Omental fat pad (tissue), 3 donors: ENCODE measurements at regions not wholly inside any gene's neighbourhood (a gene's known extent, or its start where the extent isn't known, plus 50 kb on each side); places are given as distances from the start of the nearest gene placed in this dataset.

ENCODE experiments used
- ATAC-seq: fragments of 150-250 bp; one replicate; pipeline ENCODE4 v1.9.1; 2016; ENCODE audit warnings: mild to moderate bottlenecking, moderate library complexity; ENCODE audit not compliant: low FRiP score
- DNase-seq: peaks from one replicate; pipeline ENCODE4 v3.0.0-alpha.2; 2019; ENCODE audit warnings: low spot score
- TF ChIP-seq, protein P1 (sequence below), 3 donors: fragments of 450-650 bp; IDR thresholded peaks; one replicate each; pipeline ENCODE4 v1.5.1; 2016 to 2017; ENCODE audit warnings: antibody characterized with exemption in 3 of 3, mild to moderate bottlenecking in 3 of 3, moderate library complexity in 2 of 3

DNA sequence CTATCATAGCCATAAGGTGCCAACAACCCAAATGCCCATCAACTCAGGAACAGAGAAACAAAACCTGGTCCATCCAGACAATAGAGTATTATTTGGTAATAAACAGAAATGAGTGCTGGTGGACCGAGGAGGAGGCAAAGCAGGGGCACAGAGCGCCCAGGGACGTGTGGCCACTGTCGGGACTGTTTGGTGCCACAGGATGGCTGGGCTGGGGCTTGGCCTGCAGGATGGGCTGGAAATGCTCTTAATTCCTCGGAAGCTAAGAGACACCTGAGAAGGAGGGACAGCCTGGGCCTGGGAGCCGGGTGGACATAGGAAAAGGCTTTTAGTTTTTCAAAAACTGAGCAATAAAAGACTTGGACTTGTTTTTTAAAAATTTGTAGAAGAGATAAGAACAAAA is 216.4 kb downstream of the DLL1 start:
- ATAC-seq (no peak), DNase-seq (no peak)
- TF ChIP-seq, protein P1, sequence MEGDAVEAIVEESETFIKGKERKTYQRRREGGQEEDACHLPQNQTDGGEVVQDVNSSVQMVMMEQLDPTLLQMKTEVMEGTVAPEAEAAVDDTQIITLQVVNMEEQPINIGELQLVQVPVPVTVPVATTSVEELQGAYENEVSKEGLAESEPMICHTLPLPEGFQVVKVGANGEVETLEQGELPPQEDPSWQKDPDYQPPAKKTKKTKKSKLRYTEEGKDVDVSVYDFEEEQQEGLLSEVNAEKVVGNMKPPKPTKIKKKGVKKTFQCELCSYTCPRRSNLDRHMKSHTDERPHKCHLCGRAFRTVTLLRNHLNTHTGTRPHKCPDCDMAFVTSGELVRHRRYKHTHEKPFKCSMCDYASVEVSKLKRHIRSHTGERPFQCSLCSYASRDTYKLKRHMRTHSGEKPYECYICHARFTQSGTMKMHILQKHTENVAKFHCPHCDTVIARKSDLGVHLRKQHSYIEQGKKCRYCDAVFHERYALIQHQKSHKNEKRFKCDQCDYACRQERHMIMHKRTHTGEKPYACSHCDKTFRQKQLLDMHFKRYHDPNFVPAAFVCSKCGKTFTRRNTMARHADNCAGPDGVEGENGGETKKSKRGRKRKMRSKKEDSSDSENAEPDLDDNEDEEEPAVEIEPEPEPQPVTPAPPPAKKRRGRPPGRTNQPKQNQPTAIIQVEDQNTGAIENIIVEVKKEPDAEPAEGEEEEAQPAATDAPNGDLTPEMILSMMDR (IDR thresholded peaks at IDR 0.05), result no peak

DNA sequence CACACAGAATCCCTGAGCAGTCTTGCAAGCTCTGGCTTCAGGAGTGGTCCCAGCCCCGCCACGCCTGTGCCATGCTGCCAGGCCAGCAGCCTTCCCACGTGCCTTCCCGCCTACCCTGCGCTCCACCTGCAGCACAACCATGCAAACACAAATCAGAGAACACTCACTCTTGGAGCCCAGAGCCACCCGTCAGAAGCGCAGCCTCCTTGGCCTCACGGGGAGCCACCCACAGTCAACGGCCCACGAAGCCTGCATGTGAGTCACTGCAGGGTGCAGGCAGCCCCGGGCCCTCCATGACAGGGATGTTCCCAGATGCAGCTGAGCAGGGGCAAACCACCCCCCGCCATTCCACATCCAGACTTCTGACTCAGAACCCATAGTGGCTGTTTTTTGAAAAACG is 217.0 kb downstream of the DLL1 start:
- ATAC-seq, result no peak
- DNase-seq, result no peak

DNA sequence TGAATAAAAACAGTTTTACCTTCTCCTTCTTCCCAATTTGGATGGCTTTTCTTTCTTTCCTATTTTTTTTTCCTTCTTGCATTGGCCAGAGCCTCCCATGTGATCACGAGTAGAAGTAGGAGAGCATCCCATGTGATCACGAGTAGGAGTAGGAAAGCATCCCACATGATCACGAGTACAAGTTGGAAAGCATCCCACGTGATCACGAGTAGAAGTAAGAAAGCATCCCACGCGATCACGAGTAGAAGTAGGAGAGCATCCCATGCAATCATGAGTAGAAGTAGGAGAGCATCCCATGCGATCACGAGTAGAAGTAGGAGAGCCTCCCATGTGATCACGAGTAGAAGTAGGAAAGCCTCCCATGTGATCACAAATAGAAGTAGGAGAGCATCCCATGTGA is 218.6 kb downstream of the DLL1 start:
- no peak for DNase-seq
- TF ChIP-seq, protein P1 (IDR thresholded peaks at IDR 0.05), result no peak
- no peak for ATAC-seq

More for the DNA sequence above, 217.0 kb downstream of the DLL1 start:
- TF ChIP-seq, protein P1 (IDR thresholded peaks at IDR 0.05), result no peak

DNA sequence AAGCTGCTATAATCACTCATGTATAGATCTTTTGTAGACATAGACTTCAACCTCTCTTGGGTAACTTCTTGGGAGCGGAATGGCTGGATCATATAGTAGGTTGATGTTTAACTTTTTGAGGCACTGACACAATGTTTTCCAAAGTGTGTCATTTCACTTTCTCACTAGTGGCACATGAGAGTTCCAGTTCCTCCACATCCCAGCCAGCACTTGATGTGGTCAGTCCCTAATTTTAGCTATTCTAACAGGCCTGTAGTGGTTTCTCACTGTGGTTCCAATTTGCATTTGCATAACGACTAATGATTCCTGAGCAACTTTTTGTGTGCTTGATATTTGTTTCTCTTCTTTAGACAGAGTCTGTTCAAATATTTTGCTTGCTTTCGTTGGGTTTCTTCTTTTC is 221.3 kb downstream of the DLL1 start:
- TF ChIP-seq, protein P1 (IDR thresholded peaks at IDR 0.05), result no peak
- no peak for ATAC-seq

DNA sequence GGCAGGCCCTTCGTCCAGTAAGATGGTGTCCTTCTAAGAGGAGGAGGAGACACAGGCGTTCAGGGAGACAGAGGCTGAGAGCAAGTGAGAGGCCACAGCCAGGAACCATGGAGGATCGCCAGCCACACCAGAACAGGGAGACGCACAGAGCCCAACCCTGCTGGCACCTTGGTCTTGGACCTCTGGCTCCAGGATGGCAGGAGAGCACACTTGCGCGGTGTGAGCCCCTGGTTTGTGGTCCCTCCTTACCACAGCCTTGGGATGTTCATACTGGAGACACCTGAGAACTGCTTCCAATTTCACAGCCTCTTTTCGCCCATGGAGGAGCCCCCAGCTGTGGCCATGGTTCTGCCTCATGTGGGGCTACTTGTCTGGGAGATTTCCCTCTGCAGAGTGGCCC is 222.4 kb downstream of the DLL1 start:
- TF ChIP-seq, protein P1 (IDR thresholded peaks at IDR 0.05), result no peak
- DNase-seq, result no peak
- no peak for ATAC-seq

More for the DNA sequence above, 221.3 kb downstream of the DLL1 start:
- no peak for DNase-seq

DNA sequence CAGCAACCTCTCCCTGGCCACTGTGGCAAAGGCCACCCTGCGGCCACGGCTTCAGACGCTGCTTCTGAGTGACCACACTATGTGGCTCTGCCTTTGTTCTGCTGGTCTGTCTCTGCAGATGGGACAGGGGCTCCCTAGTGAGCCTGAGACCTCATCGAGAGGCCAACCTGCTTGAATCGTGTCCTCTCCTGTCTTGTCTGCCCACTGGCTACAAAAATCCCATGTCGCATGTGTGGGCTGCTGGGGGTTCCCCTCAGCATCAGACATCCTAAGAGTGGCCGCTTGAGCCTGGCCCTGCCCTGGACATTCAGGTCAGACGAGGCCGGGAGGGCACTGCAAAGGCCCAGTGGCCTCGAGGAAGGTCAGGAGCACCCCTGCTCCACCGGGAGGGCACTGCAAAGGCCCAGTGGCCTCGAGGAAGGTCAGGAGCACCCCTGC is 222.9 kb downstream of the DLL1 start:
- ATAC-seq (no peak), DNase-seq (no peak)
- TF ChIP-seq, protein P1 (IDR thresholded peaks at IDR 0.05), result no peak

DNA sequence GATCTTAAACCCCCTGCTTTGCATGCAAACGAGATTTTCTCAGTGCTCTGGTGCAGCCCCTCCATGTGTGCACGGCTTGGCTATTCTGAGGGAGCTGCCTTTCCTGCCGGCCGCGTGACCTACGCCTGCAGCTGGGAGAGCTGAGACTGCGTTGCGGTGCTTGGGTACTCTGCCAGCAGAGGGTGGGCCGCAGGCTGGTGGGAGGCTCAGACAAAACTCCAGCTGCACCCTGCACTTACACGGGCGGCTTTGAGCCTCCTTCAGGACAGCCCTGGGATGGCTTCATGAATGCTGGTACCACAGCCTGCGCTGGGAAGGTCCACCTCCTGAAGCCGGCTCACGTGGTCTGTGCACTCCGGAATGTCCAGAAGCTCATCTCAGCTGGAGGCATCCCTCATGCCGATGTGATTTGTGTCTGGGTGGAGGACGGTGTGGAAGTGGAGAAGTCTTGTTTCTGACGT is 223.7 kb downstream of the DLL1 start:
- no peak for DNase-seq
- TF ChIP-seq, protein P1 (IDR thresholded peaks at IDR 0.05), result no peak
- ATAC-seq, result peak; percentile 75
